ENCODE measurements at regions not wholly inside any gene's neighbourhood (a gene's known extent, or its start where the extent isn't known, plus 50 kb on each side); places are given as distances from the start of the nearest gene placed in this dataset.

DNA sequence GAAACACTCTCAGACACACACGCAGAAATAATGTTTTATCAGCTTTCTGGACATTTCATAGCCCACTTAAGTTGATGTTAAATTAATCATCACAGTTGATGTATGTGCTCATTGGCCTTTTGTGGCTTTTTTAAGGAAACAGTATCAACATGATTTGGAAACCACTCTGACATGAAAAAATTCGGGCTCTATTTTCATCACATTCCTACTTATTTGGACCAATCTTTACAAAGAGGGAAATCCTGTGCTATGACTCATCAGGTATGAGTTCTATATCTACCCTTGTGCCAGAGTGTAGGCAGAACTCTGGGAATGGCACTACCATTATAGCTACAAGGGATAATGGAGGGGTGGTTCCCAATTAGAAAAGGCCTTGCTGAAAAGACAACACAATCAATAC is 388.4 kb upstream of the PTGER4 start:
- H3K9me3 ChIP-seq: no peaks in the 10 kb centered on the region
- 67 to 78% (median 77%) methylated on average over 2 of the region's 2 CpGs for WGBS, 4 donors
- no peak overlapping the region for H3K4me3 ChIP-seq
- TF ChIP-seq, protein P1, sequence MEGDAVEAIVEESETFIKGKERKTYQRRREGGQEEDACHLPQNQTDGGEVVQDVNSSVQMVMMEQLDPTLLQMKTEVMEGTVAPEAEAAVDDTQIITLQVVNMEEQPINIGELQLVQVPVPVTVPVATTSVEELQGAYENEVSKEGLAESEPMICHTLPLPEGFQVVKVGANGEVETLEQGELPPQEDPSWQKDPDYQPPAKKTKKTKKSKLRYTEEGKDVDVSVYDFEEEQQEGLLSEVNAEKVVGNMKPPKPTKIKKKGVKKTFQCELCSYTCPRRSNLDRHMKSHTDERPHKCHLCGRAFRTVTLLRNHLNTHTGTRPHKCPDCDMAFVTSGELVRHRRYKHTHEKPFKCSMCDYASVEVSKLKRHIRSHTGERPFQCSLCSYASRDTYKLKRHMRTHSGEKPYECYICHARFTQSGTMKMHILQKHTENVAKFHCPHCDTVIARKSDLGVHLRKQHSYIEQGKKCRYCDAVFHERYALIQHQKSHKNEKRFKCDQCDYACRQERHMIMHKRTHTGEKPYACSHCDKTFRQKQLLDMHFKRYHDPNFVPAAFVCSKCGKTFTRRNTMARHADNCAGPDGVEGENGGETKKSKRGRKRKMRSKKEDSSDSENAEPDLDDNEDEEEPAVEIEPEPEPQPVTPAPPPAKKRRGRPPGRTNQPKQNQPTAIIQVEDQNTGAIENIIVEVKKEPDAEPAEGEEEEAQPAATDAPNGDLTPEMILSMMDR (IDR thresholded peaks at IDR 0.05): no peak
- TF ChIP-seq POLR2A (IDR thresholded peaks at IDR 0.05): no peak
- no peaks in the 10 kb centered on the region for H3K36me3 ChIP-seq
- no peak overlapping the region for H3K27ac ChIP-seq
- H3K4me1 ChIP-seq: no peaks in the 10 kb centered on the region
- intact Hi-C loops (cut with DNase I): no loop called here
- H3K27me3 ChIP-seq: no peaks in the 10 kb centered on the region
- no peak for ATAC-seq
- DNase-seq: no peak

DNA sequence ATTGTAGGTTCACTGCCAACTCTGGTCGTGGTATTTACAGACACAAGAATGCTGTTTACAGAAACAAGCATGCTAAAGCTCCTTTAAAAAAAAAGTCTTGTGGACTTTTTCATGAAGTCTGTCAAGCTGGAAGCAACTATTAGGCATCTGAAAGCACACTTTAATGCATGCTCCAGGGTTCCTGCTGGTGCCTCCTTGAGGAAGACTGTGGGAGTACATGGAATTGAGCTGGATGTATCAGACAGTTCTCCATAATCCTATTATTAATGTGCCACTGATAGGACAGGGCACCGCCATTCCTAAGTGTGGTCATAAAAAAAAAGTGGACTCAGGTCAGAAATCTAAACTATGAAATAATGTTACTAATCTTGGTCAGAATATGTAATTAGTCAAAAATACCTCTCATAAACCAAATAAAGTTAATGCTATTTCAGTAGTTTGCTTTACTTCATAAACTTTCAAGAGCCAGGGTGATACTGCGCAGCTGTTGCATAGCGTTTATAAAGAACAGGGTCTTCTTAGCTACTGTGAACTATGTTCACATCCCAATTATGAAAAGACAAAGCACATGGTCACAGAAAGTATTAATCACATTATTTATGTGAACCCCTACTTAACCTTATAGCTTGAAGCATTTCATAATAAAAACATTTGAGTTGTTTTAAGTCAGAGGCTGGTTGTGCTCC is 390.8 kb upstream of the PTGER4 start:
- Histone ChIP-seq H3K36me3 (no peaks in the 10 kb centered on the region), H3K9me3 (no peaks in the 10 kb centered on the region), H3K4me3 (no peak overlapping the region), H3K27me3 (no peaks in the 10 kb centered on the region), H3K27ac (no peak overlapping the region), H3K4me1 (no peaks in the 10 kb centered on the region)
- DNase-seq: no peak
- intact Hi-C loops (cut with DNase I): no loop called here
- no peak for ATAC-seq
- 82 to 85% (median 84%) methylated on average over 4 of the region's 4 CpGs for WGBS, 4 donors
- TF ChIP-seq, protein P1 (IDR thresholded peaks at IDR 0.05): no peak
- TF ChIP-seq POLR2A (IDR thresholded peaks at IDR 0.05): no peak

DNA sequence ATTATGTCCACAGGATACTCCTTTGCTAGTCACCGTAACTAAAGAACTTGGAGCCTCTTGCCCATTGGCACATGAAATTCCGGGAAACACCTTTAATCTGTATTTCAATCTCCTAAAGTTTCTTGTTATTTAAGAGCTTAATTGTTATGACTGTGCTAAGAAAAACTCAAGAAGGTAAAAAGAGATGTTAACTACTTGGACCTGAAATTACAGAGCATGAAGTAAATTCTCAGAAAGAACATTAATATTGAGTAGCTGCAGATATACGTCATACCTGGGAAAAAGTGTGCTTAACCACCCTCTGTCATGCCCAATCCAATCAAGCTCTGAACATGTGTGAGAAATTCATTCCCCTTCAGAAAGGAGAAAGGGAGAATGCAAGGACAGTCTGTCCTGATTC is 394.9 kb upstream of the PTGER4 start:
- no peak for ATAC-seq
- no peaks in the 10 kb centered on the region for H3K9me3 ChIP-seq
- no peak for DNase-seq
- H3K36me3 ChIP-seq: no peaks in the 10 kb centered on the region
- no peaks in the 10 kb centered on the region for H3K4me1 ChIP-seq
- TF ChIP-seq, protein P1 (IDR thresholded peaks at IDR 0.05): no peak
- no peak for TF ChIP-seq POLR2A (IDR thresholded peaks at IDR 0.05)
- H3K27ac ChIP-seq: no peak overlapping the region
- H3K4me3 ChIP-seq: no peak overlapping the region
- 60 to 89% (median 78%) methylated on average over 3 of the region's 3 CpGs for WGBS, 4 donors
- intact Hi-C loops (cut with DNase I): no loop called here
- no peaks in the 10 kb centered on the region for H3K27me3 ChIP-seq

DNA sequence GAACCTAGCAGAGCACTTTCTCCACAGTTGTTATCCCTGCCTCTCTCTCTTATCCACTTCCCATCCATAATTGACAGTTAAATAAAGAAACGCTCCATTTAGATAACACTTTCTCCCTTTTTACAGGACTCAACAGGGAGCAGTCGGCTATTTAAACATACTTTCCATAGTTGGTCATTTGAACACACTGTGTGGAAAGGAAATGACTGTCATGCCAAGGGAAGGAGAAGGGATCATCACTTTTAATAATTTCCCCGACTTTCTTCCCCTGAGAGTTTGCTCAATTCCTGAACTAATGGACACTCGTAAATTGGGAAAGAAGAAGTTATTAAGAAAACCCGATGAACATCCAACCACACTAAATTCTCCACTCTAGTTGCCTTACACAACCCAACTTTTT is 400.8 kb upstream of the PTGER4 start:
- intact Hi-C loops (cut with DNase I): no loop called here
- ATAC-seq (no peak), DNase-seq (no peak)
- TF ChIP-seq, protein P1 (IDR thresholded peaks at IDR 0.05): no peak
- TF ChIP-seq POLR2A (IDR thresholded peaks at IDR 0.05): no peak
- Histone ChIP-seq H3K4me1 (no peaks in the 10 kb centered on the region), H3K9me3 (no peaks in the 10 kb centered on the region), H3K36me3 (no peaks in the 10 kb centered on the region), H3K4me3 (no peak overlapping the region), H3K27ac (no peak overlapping the region), H3K27me3 (no peaks in the 10 kb centered on the region)
- WGBS, 4 donors: 52 to 68% (median 55%) methylated on average over 5 of the region's 5 CpGs

Data from heart left ventricle (tissue), 16 donors.